ENCODE measurements at regions not wholly inside any gene's neighbourhood (a gene's known extent, or its start where the extent isn't known, plus 50 kb on each side); places are given as distances from the start of the nearest gene placed in this dataset.
A peak's percentile ranks its signal among the peaks of the same experiment; 100 is the strongest.

- TF ChIP-seq CTCF (IDR thresholded peaks at IDR 0.05; ENCODE audit: partially characterized antibody, unreplicated experiment), result no peak
- H3K27me3 Mint-ChIP-seq (ENCODE audit: unreplicated experiment), result peaks cover 1% of the 10 kb centered on the region
- no peak overlapping the region for H3K4me3 Mint-ChIP-seq (ENCODE audit: unreplicated experiment)
- no peaks in the 10 kb centered on the region for H3K4me1 Mint-ChIP-seq (ENCODE audit: low read depth, unreplicated experiment)
- H3K27ac Mint-ChIP-seq (ENCODE audit: unreplicated experiment), result no peak overlapping the region
- H3K36me3 Mint-ChIP-seq (ENCODE audit: unreplicated experiment), result peaks cover 7% of the 10 kb centered on the region
- H3K9me3 Mint-ChIP-seq (ENCODE audit: unreplicated experiment), result peaks cover 7% of the 10 kb centered on the region
- DNase-seq, result no peak
Observed at GRCh38 chr2:129896226-129897100, 83.0 kb upstream of the RAB6C start.

- TF ChIP-seq CTCF (IDR thresholded peaks at IDR 0.05; ENCODE audit: partially characterized antibody, unreplicated experiment), result no peak
- Mint-ChIP-seq H3K9me3 (ENCODE audit: unreplicated experiment) (peaks cover 10% of the 10 kb centered on the region), H3K4me1 (ENCODE audit: low read depth, unreplicated experiment) (peaks cover 10% of the 10 kb centered on the region), H3K4me3 (ENCODE audit: unreplicated experiment) (no peak overlapping the region), H3K27ac (ENCODE audit: unreplicated experiment) (no peak overlapping the region), H3K27me3 (ENCODE audit: unreplicated experiment) (peaks cover 7% of the 10 kb centered on the region), H3K36me3 (ENCODE audit: unreplicated experiment) (peaks cover 7% of the 10 kb centered on the region)
- no peak for DNase-seq
Observed at GRCh38 chr2:129901754-129902415, 77.6 kb upstream of the RAB6C start.

GRCh38 chr2:129902731-129903585 lies 76.5 kb upstream of the RAB6C start:
- Mint-ChIP-seq H3K4me1 (ENCODE audit: low read depth, unreplicated experiment) (peaks cover 15% of the 10 kb centered on the region), H3K36me3 (ENCODE audit: unreplicated experiment) (peaks cover 7% of the 10 kb centered on the region), H3K27ac (ENCODE audit: unreplicated experiment) (no peak overlapping the region), H3K27me3 (ENCODE audit: unreplicated experiment) (peaks cover 11% of the 10 kb centered on the region), H3K4me3 (ENCODE audit: unreplicated experiment) (no peak overlapping the region), H3K9me3 (ENCODE audit: unreplicated experiment) (peaks cover 11% of the 10 kb centered on the region)
- no peak for DNase-seq
- TF ChIP-seq CTCF (IDR thresholded peaks at IDR 0.05; ENCODE audit: partially characterized antibody, unreplicated experiment), result no peak

- peak; percentile 71 for DNase-seq
- TF ChIP-seq CTCF (IDR thresholded peaks at IDR 0.05; ENCODE audit: partially characterized antibody, unreplicated experiment), result no peak
Observed at GRCh38 chr2:129903586-129904425, 75.7 kb upstream of the RAB6C start.

More at GRCh38 chr2:129903586-129904425, 75.7 kb upstream of the RAB6C start:
- Mint-ChIP-seq H3K27me3 (ENCODE audit: unreplicated experiment) (peaks cover 11% of the 10 kb centered on the region), H3K36me3 (ENCODE audit: unreplicated experiment) (peaks cover 7% of the 10 kb centered on the region), H3K4me3 (ENCODE audit: unreplicated experiment) (peak overlapping the region; percentile 30), H3K4me1 (ENCODE audit: low read depth, unreplicated experiment) (peaks cover 20% of the 10 kb centered on the region), H3K9me3 (ENCODE audit: unreplicated experiment) (peaks cover 11% of the 10 kb centered on the region), H3K27ac (ENCODE audit: unreplicated experiment) (peak overlapping the region; percentile 86)

All from glutamatergic neuron (in vitro differentiated cells).